NCI-H2171 treated with DMSO at 0.1 percent for 48 hours (cell line): ENCODE measurements at regions not wholly inside any gene's neighbourhood (a gene's known extent, or its start where the extent isn't known, plus 50 kb on each side); places are given as distances from the start of the nearest gene placed in this dataset.
"Not testable (repeated sequence)": the region's sequence is repeated elsewhere in the genome, so short reads cannot be mapped to it uniquely, and the experiment has no call there.

Experiments
- DNase-seq: peaks from one replicate; lab custom pipeline; 2025; lab: John Stamatoyannopoulos, UW

GRCh38 chr14:21822109-21822508, 148.5 kb upstream of the OR4E1 start:
- DNase-seq, result no peak

GRCh38 chr14:21820631-21821030, 147.0 kb upstream of the OR4E1 start:
- no peak for DNase-seq

- not testable (repeated sequence) for DNase-seq
These were observed 146.3 kb upstream of the OR4E1 start for GRCh38 chr14:21819891-21820290.

- DNase-seq, result not testable (repeated sequence)
These were observed 143.4 kb upstream of the OR4E1 start for GRCh38 chr14:21817010-21817409.

GRCh38 chr14:21807975-21808374, 134.4 kb upstream of the OR4E1 start:
- DNase-seq, result no peak

- DNase-seq, result no peak
These were observed 131.4 kb upstream of the OR4E1 start for GRCh38 chr14:21804981-21805380.

- DNase-seq, result no peak
These were observed 128.8 kb upstream of the OR4E1 start for GRCh38 chr14:21802441-21802840.

GRCh38 chr14:21796916-21797315, 123.3 kb upstream of the OR4E1 start:
- DNase-seq, result peak; percentile 31

- DNase-seq, result no peak
These were observed 121.8 kb upstream of the OR4E1 start for GRCh38 chr14:21795456-21795855.

GRCh38 chr14:21791749-21792148, 118.1 kb upstream of the OR4E1 start:
- DNase-seq, result no peak

- not testable (repeated sequence) for DNase-seq
These were observed 115.1 kb upstream of the OR4E1 start for GRCh38 chr14:21788687-21789086.

- DNase-seq, result not testable (repeated sequence)
These were observed 113.6 kb upstream of the OR4E1 start for GRCh38 chr14:21787242-21787641.

GRCh38 chr14:21781543-21781942, 107.9 kb upstream of the OR4E1 start:
- no peak for DNase-seq

- no peak for DNase-seq
These were observed 106.9 kb upstream of the OR4E1 start for GRCh38 chr14:21780429-21781084.

- DNase-seq, result no peak
These were observed 98.1 kb upstream of the OR4E1 start for GRCh38 chr14:21771671-21772070.

GRCh38 chr14:21768875-21769257, 95.2 kb upstream of the OR4E1 start:
- DNase-seq, result no peak

- peak; percentile 64 for DNase-seq
These were observed 94.7 kb upstream of the OR4E1 start for GRCh38 chr14:21768116-21768874.

GRCh38 chr14:21760360-21760759, 86.7 kb upstream of the OR4E1 start:
- DNase-seq, result not testable (repeated sequence)

- DNase-seq, result no peak
These were observed 75.8 kb upstream of the OR4E1 start for GRCh38 chr14:21749306-21749868.

GRCh38 chr14:21748869-21749303, 75.3 kb upstream of the OR4E1 start:
- peak; percentile 77 for DNase-seq

GRCh38 chr14:21735639-21736307, 62.2 kb upstream of the OR4E1 start:
- no peak for DNase-seq

GRCh38 chr14:21735200-21735599, 61.6 kb upstream of the OR4E1 start:
- DNase-seq, result no peak
